ENCODE measurements at regions not wholly inside any gene's neighbourhood (a gene's known extent, or its start where the extent isn't known, plus 50 kb on each side); places are given as distances from the start of the nearest gene placed in this dataset.

DNA sequence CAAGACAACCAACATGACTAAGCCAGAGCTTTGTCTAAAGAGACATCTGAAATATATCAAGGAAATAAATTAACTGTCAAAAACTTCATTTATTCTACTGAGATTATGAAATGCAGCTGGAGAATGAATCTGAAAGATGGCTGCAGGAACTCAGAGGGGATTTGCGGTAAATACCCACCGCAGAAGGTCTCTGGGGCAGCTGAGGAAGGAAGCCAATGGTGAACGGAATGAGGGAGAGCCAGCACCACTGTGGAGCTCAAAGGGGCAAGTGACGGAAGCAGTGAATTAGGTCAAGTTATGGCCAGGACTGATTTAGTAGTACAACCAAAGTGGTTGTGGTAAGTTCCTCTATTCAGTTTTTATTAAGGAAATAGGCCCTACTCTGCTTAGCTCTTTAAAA, 215.3 kb upstream of the GLI3 start:
- no peak overlapping the region for H2AK5ac ChIP-seq (ENCODE audit: low read depth, low read length)
- no peaks in the 10 kb centered on the region for H3K79me2 ChIP-seq (ENCODE audit: control insufficient read depth in 1 of 2, insufficient read depth in 2 of 2, low read length in 2 of 2)
- H2AFZ ChIP-seq (ENCODE audit: low read length), result no peak overlapping the region
- no peaks in the 10 kb centered on the region for H3K23me2 ChIP-seq (ENCODE audit: low read depth, low read length)
- no peak overlapping the region for H3K14ac ChIP-seq (ENCODE audit: insufficient read length)
- FAIRE-seq, result no peak
- no peak overlapping the region for H3K9ac ChIP-seq (replicated peaks in 1 of 4; ENCODE audit: extremely low read depth in 1 of 4, low read depth in 3 of 4, low read length in 3 of 4)
- WGBS, 2 experiments (ENCODE audit: extremely low coverage in 1 of 2, insufficient coverage in 1 of 2, insufficient read length in 1 of 2, insufficient replicate concordance in 2 of 2, low coverage in 1 of 2, low lambda C conversion rate in 2 of 2, missing lambda C conversion rate in 1 of 2), result 76% methylated on average over 4 of the region's 4 CpGs; no CpG with 5 or more reads in 1 of the 2 experiments
- no peaks in the 10 kb centered on the region for H3K9me3 ChIP-seq (ENCODE audit: insufficient read depth in 2 of 2, low read depth in 1 of 2, low read length in 1 of 2)
- H2BK120ac ChIP-seq (replicated peaks; ENCODE audit: low read depth, low read length), result no peak overlapping the region
- H3K27me3 ChIP-seq (replicated peaks in 1 of 4; ENCODE audit: control insufficient read depth in 3 of 4, extremely low read depth in 1 of 4, insufficient read depth in 3 of 4, low read length in 3 of 4), result no peaks in the 10 kb centered on the region
- H2BK15ac ChIP-seq (ENCODE audit: low read length), result no peak overlapping the region
- H4K20me1 ChIP-seq (replicated peaks in 1 of 2; ENCODE audit: control insufficient read depth in 1 of 2, insufficient read depth in 2 of 2, low read length in 2 of 2), result no peaks in the 10 kb centered on the region
- H3K27ac ChIP-seq (ENCODE audit: low read depth, low read length), result no peak overlapping the region
- H3K79me1 ChIP-seq (ENCODE audit: low read depth, low read length), result no peaks in the 10 kb centered on the region
- no peaks in the 10 kb centered on the region for H3K4me1 ChIP-seq (replicated peaks in 1 of 4; ENCODE audit: control insufficient read depth in 3 of 4, insufficient read depth in 4 of 4, low read length in 3 of 4)
- H3K23ac ChIP-seq (ENCODE audit: insufficient read length), result no peak overlapping the region
- no peaks in the 10 kb centered on the region for H3K36me3 ChIP-seq (ENCODE audit: control insufficient read depth in 2 of 4, insufficient read depth in 4 of 4, low read length in 3 of 4)
- no peak overlapping the region for H2BK12ac ChIP-seq (ENCODE audit: low read depth, low read length)
- H3K4me3 ChIP-seq (ENCODE audit: extremely low read depth in 1 of 4, insufficient read depth in 2 of 4, low read depth in 3 of 4, low read length in 4 of 4), result no peak overlapping the region
- no peak overlapping the region for H3K18ac ChIP-seq (ENCODE audit: extremely low read depth, low read length)
- H3K4me2 ChIP-seq (ENCODE audit: insufficient read depth in 1 of 2, low read depth in 2 of 2, low read length in 2 of 2), result no peak overlapping the region
- CTCF ChIA-PET (ENCODE audit: partially characterized antibody), result interaction anchor here (0.7 to 1.0 kb wide), 3 partner anchors 42 to 509 kb away, joined by 3 to 4 read pairs (median 3); no protein-coding TSS in a partner anchor
- H2BK5ac ChIP-seq (ENCODE audit: low read depth, low read length), result no peak overlapping the region
- H4K5ac ChIP-seq (ENCODE audit: insufficient read length, low read depth, low read length), result no peak overlapping the region
- no peak overlapping the region for H3K56ac ChIP-seq (replicated peaks; ENCODE audit: insufficient read length, low read depth, low read length)
- no peak overlapping the region for H4K91ac ChIP-seq (replicated peaks; ENCODE audit: insufficient read length, low read length)
- H2BK20ac ChIP-seq (ENCODE audit: low read length), result no peak overlapping the region
- TF ChIP-seq CREB1 (IDR thresholded peaks at IDR 0.05) (no peak), PHF8 (conservative IDR thresholded peaks at IDR 0.05; ENCODE audit: low read depth, low read length) (no peak), KDM1A (IDR thresholded peaks at IDR 0.05; ENCODE audit: borderline replicate concordance, low read length) (no peak), NANOG (IDR thresholded peaks at IDR 0.05; ENCODE audit: insufficient read depth, low read depth, low read length, poor library complexity, severe bottlenecking) (no peak), RAD21 (IDR thresholded peaks at IDR 0.05 in 1 of 2, conservative IDR thresholded peaks at IDR 0.05 in 1 of 2; ENCODE audit: low read depth in 2 of 2, low read length in 2 of 2) (no peak), SP2 (IDR thresholded peaks at IDR 0.05; ENCODE audit: low read length) (no peak), CTBP2 (IDR thresholded peaks at IDR 0.05; ENCODE audit: borderline replicate concordance, insufficient read depth, insufficient read length, low read length) (no peak), BRCA1 (IDR thresholded peaks at IDR 0.05; ENCODE audit: low read depth, low read length) (no peak), BACH1 (IDR thresholded peaks at IDR 0.05; ENCODE audit: low read length) (no peak), TAF7 (optimal IDR thresholded peaks at IDR 0.05; ENCODE audit: borderline replicate concordance, low read depth, low read length) (no peak)
- H3K4ac ChIP-seq (replicated peaks; ENCODE audit: insufficient read length, low read depth, low read length), result no peak overlapping the region
- DNase-seq (ENCODE audit: low read depth in 1 of 2, low spot score in 2 of 2), result no peak
- POLR2A ChIA-PET (ENCODE audit: partially characterized antibody), result no interaction called here
- H4K8ac ChIP-seq (ENCODE audit: extremely low read depth, insufficient read depth, low read length), result no peak overlapping the region

Data from H1 (cell line).